DMS153 (cell line): ENCODE measurements at regions not wholly inside any gene's neighbourhood (a gene's known extent, or its start where the extent isn't known, plus 50 kb on each side); places are given as distances from the start of the nearest gene placed in this dataset.
"Not testable (repeated sequence)": the region's sequence is repeated elsewhere in the genome, so short reads cannot be mapped to it uniquely, and the experiment has no call there.

Experiments
- DNase-seq: peaks from one replicate; lab custom pipeline; 2025; lab: John Stamatoyannopoulos, UW

GRCh38 chr7:51930834-51931233 lies 614.2 kb upstream of the COBL start:
- no peak for DNase-seq

GRCh38 chr7:51929818-51930217 lies 613.2 kb upstream of the COBL start:
- no peak for DNase-seq

- no peak for DNase-seq
Measured at GRCh38 chr7:51927738-51928137, 611.1 kb upstream of the COBL start.

- DNase-seq = no peak
Measured at GRCh38 chr7:51918581-51918980, 602.0 kb upstream of the COBL start.

GRCh38 chr7:51901489-51901840 lies 584.9 kb upstream of the COBL start:
- no peak for DNase-seq

DNA sequence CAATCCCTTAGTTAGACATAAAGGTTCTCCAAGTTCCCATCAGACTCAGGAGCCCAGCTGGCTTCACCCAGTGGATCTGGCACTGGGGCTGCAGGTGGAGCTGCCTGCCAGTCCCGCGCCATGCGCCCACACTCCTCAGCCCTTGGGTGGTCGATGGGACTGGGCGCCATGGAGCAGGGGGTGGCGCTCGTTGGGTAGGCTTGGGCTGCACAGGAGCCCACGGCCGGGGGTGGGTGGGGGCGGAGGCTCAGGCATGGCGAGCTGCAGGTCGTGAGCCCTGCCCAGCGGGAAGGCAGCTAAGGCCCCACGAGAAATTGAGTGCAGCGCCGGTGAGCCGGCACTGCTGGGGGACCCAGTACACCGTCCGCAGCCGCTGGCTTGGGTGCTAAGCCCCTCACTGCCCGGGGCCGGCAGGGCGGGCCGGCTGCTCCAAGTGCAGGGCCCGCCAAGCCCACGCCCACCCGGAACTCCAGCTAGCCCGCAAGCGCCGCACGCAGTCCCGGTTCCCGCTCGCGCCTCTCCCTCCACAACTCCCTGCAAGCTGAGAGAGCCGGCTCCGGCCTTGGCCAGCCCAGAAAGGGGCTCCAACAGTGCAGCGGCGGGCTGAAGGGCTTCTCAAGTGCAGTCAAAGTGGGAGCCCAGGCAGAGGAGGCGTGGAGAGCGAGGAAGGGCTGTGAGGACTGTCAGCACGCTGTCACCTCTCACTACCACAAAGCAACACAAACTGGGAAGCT lies 584.3 kb upstream of the COBL start:
- DNase-seq = not testable (repeated sequence)

DNA sequence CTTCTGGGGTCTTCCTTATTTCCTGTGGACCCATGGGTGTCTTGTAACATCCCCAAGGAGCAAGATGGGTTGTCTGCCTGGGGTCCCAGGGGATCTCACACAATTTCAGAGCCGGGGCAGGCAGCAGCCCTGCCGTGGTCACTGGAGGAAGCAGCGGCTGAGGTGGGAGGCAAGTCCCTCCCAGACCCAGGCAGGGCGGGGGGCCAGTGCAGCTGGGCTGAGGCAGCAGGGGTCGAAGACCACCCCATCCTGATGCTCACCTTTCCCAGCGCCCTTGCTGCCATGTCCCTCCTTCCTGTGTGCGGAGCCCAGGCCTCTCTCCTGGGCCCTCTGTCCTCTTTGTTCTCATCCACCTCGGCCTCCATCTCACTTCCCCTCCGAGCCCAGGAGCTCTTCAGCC lies 583.0 kb upstream of the COBL start:
- DNase-seq = no peak

DNA sequence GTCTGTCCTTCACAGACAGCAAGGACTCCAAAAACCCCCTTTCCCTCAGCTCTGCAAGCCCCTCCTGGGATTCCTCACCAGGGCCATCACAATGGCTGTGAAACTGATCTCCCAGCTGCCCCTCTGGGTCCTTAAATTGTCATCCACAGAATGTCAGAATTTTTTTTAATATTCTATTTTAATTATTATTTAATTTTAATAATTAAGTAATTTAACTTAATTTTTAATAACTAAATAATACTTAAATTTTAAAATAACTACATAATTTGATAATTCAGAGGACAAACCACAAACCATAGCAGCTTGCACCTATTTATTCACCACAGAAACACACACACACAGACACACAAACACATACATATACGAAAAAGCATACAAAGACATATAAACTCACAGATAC lies 565.8 kb upstream of the COBL start:
- no peak for DNase-seq

- no peak for DNase-seq
Measured at GRCh38 chr7:51881309-51881708, 564.7 kb upstream of the COBL start.

DNA sequence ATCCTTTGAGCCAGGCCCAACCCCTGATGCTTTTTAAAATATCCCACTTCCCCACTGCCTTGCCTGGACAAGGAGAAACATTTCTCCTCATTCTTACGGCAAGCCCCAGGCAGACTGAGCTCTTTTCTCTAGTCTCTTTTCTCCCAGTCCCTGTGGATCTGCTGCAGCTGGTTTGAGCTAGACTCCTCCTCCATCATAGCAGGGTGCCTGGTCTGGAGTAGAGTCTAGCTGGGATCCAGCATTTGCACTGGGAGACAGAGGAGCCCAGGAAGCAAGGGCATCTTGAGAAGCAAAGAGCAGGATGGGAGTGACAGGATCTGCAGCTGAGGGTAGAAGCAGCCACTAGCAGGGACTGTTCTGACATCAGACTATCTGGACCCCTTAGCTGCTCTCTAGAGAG lies 562.3 kb upstream of the COBL start:
- DNase-seq = no peak

GRCh38 chr7:51869452-51869851 lies 552.8 kb upstream of the COBL start:
- DNase-seq = no peak

GRCh38 chr7:51867117-51867516 lies 550.5 kb upstream of the COBL start:
- DNase-seq = no peak

GRCh38 chr7:51860305-51860704 lies 543.7 kb upstream of the COBL start:
- DNase-seq = no peak

DNA sequence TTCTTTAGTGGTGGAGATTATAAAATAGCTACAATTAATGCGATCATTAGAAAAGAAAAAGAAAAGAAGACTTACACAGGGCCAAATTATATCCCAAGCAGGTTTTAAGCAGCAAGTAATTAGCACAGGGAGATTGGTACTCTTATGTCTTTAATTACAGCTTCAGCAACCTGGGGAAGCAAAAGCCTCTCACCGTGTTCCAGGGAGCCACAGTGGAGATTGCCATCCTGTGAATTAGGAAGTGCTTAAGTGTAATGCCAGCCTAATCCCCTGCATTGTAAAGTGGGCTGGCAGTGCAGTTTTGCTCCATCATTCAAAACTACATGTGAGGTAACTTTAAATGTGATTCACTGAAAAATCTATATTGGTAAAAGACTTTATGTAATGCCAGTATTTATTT lies 533.5 kb upstream of the COBL start:
- DNase-seq = no peak

DNA sequence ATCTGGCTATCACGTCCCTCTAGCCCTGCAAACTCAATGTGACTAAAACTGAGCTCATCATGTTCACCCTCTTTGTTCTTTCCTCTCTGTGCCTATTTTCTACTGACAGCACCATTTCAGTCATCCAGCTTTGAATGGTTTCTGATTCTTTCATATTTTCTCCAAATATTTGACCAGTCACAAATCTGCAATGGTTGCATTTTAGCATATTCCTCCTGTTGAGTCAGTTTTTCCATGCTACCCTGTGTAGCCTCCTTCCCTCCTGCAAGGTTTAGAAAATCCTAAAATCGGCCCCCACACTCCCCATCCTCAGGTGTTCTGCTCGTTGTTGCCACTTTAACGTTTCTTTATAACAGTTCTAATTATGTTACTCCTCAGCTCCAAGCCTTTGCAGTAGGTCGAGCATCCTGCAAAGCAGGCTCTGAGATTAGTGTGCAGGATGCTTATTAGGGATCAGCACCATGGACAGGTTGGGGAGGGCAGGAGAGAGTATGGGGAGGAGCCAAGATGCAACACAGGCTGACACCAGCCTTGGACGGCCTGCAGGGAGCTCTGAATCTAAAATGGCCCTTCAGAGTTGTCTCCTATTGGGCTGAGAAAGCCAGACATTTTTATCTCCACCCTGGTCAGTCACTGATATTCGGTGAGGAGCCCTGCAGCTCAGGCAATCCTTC lies 531.0 kb upstream of the COBL start:
- DNase-seq = no peak

GRCh38 chr7:51839130-51839529 lies 522.5 kb upstream of the COBL start:
- not testable (repeated sequence) for DNase-seq

DNA sequence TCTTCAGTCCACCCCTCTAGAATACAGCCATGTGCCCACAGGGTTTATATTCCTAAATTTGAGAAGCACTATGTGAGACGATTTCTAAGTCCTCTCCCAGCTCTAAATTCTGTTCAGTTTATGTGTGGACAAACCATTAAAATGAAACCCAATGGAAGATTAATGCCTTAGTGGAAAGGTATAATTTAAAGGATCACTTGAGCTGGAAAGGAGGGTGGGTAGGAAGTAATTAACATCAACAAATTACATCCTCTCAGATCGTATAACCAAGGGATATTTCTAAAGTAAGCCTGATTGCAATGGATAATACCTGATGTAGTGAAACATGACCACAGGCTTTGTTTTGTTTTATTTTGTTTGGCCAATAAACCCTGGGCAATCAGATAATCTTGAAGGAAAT lies 511.0 kb upstream of the COBL start:
- peak; percentile 61 for DNase-seq

GRCh38 chr7:51824050-51824449 lies 507.4 kb upstream of the COBL start:
- no peak for DNase-seq

GRCh38 chr7:51823437-51823836 lies 506.8 kb upstream of the COBL start:
- no peak for DNase-seq

- DNase-seq = no peak
Measured at GRCh38 chr7:51817694-51818225, 501.2 kb upstream of the COBL start.

GRCh38 chr7:51805783-51806431 lies 489.3 kb upstream of the COBL start:
- not testable (repeated sequence) for DNase-seq

DNA sequence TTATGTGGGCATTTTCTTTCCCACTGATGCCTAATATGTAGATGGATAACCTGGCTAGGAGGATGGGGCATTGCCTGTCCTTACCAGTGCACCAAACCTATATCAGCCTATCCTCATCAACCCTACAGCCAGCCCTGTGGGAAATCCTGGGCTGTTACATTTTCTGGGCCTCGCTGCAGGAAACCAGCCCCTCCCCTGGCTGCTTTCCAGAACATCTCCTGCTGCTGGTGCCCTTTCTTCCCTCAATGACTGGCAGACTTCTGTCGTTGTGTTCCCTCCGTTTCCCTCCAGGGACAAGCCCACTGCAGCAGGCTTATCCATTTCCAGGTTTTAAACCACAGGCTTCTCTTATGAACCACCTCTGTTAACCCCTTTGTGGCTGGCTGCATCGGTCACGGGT lies 486.1 kb upstream of the COBL start:
- no peak for DNase-seq

GRCh38 chr7:51797371-51797770 lies 480.8 kb upstream of the COBL start:
- DNase-seq = no peak
